ENCODE measurements at regions not wholly inside any gene's neighbourhood (a gene's known extent, or its start where the extent isn't known, plus 50 kb on each side); places are given as distances from the start of the nearest gene placed in this dataset.

DNA sequence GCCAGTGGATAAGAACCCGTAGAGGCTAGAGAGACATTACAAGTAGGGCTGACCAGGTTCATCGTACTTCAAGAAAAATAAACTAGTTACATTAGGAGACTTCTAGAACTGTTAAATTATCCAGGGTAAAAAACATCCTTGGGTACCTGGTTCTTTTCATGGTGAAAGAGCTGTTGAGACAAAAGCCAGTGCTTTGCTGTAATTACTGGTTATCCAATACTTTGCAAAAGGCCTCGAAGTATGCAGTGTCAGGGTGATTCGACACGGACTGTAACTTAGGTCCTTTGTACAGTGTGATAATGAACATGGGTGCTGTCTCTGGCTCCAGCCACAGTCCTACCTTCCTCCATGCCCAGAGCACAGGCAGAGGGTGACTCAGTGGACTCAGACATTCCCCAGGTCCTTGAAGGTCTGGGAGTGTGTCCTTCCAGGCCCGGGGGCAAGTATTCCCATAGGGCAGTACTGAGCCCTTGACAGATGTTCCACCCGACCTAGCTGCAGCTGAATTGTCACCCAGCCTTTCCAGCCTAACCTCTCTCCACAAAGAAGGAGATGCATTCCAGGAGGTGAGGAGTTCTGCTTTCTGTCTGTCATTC is 123.6 kb upstream of the TMEM72 start:
- no peak for DNase-seq

DNA sequence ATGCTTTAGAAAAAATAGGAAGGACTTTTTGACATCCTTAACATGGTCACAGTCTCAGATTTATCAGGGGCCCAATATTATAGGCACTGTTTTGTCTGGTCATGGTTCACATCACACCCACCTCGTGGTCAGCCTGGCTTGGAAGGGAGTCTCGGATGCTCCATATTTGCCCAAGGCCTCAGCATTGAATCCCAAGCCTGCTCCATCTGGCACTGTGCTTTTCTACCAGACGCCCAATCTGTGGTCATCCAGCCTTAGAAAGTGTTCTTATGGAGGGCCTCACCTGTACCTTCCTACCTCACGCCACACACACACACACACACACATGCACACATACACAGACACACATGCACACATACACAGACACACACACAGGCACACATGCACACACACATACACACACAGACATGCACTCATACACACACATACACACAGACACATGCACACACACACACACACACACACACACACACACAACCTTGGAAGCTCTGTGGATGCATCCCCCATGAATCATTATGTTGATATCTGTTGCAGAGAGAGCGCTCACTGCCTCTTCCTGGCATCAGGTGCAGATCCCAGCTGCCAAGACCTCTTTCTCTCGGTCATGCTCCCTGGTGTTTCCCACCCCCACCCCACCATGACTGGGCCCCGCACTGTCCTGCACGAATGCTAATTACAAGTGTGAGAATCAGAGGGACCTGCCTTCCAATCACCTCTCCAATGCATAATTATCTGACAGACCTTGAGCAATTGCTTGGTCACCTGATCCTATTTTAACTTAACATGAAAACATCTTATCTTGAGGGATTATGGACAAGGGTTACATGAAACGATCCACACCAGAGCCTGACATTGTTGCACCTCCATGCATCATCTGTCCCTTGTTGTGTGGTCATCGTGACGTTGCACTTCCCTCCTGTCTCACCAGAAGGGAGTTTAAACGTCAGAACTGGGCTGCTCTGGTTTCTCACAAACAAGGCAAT is 122.7 kb upstream of the TMEM72 start:
- DNase-seq = no peak

DNA sequence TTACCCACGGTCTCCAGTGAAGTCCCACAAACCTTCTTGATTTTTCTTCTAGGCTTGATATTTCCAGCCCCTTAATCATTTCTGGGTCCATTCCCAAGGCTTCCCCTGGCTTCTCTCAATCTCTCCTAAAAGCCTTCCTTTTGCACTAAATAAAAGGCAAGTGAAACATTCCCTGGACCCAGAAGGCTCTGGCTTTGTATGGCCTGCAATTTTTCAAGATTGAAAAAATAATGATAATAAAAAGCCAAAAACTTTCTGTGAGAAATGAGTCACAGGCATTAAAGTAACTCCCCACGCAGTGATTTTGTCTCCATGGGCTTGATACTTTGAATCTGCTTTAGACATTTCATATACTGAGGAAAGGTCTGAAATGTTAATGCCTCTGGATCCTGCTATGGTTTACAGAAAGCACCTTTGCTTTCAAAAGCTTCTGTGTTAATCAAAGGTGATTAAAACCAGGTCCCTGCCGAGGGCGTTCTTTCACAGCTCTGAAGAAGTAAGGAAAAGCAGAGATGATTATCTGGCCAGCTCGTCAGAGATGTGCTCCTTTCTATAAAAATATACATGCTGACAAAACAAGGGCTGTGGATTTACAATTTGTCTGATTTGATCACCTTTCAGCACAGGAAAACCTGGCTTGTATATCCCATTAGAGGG is 118.9 kb upstream of the TMEM72 start:
- no peak for DNase-seq

DNA sequence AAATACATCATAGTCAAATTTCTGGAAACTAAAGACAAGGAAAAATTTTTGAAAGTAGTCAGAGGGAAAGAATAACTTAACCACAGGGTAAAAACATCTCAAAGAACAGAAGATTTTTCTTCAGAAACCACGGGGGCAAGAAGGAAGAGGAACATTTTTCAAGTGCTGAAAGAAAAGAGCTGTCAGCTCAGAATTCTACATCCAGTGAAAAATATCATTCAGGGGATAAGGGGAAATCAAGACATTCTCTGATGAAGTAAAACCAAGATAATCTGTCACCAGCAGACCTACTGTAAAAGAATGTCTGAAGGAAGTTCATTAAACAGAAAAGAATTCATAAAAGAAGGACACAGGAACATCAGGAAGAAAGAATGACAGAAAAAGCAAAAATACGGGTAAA is 111.2 kb upstream of the TMEM72 start:
- no peak for DNase-seq

- peak; percentile 96 for DNase-seq
Measured at GRCh38 chr10:44801383-44802327, 109.5 kb upstream of the TMEM72 start.

DNA sequence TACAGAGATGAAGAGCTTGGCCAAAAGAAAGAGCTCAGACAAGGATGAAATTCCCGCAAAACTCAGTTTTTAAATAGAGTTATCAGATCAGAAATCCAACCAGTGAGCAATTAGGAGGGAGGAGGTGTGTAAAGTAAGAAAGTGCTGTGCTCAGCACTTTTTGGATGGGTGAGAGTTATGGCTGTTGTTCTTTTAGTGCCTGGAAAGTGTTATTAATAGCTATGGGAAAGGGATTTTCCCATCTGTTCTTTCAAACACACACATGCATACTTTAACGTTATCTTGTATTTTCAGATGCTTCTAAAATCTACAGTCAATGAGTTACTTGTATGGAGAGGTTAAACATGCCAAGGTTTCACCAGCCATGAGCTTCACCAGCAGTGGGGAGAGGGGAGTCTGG is 107.3 kb upstream of the TMEM72 start:
- no peak for DNase-seq

DNA sequence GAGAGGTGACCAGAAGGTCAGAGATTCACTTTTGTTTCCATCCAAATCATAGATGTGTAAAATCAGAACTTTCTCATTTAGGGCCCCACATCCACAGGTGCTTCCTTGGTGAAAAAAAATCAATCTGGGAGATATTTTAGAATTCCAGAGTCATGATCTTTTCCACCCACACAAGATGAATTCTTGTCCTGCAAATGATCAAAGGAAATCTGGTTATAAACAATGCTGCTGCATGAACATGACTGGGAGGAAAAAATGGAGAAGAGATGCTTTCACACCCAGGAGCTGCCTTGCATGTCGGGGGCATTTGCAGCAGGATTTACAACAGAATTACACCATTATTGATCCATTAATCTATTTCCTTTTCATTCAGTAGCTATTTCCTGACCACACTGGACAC is 106.5 kb upstream of the TMEM72 start:
- no peak for DNase-seq

DNA sequence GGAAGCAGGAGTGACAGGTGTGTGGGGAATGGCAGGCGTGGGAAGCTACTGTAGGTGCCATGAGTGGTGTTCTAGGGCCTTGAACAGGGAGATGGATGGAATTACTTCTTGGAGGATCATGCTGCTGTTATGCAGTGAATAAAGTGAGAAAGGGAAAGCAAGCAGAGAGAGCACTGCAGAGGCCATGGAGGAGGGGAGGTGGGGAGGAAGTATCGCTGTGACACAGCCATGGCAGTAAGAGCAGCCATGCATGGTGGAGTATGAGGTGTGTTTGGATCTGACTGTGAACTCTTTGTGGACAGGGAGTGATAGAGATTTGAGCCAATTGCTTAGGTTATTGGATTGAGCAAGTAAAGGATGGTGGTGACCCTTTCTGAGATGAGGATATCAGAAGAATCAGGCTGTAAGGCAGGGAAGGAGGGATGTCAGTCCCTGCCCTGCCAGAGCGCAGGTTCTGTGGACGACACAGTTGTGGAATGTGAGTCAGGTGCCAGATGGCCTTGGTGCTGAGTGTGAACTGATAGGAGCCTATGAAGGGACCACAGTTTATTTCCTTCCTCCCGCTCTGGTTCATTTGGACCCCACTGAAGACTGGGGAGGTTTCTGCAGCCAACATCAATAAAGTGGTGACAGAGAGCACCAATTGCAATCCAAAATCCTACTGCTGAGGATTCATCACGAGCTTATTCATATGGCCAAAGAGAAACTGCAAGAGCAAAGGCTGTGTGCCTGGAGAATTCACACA is 105.5 kb upstream of the TMEM72 start:
- no peak for DNase-seq

GRCh38 chr10:44806950-44807349 is 104.2 kb upstream of the TMEM72 start:
- DNase-seq = no peak

DNA sequence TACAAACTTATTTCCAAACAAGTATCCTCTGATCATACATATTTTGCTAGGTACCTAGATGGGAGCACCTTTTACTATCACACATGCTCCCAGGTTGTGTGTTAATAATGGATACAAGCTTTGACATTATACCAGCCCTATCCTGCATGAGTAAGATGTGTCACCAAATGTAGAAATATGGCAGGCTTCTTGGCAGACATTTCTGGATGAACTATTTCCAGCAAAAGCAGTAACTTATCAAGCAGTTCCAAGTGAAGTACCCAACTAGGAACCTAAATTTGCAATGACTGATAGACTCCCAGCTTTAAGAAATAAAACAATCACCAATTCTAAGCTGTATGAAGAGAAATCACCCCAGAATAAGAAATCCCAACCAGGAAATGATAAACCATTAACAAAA is 103.7 kb upstream of the TMEM72 start:
- no peak for DNase-seq

GRCh38 chr10:44809647-44810046 is 101.5 kb upstream of the TMEM72 start:
- no peak for DNase-seq

DNA sequence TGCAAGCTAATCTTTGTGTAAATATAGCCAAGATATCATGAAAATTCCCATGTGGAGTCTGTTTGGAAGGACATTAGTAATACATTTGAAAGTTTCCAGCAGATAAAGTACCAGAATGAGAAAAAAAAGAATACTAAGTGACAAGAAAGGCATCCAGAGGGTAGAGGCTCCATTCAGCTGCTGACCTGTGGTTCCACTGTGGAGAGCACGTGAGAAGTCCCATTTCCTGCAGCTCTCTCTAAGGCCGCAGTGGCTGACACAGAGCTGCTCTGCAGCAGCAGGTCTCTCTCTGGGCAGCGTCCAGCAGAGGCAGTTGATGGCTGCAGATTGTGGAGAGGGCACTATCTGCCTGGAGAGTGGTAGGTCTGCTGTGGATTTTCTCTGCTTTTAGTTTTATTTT is 100.1 kb upstream of the TMEM72 start:
- no peak for DNase-seq

GRCh38 chr10:44813201-44813600 is 97.9 kb upstream of the TMEM72 start:
- no peak for DNase-seq

GRCh38 chr10:44814929-44815328 is 96.2 kb upstream of the TMEM72 start:
- DNase-seq = no peak

- no peak for DNase-seq
Measured at GRCh38 chr10:44818041-44818649, 93.0 kb upstream of the TMEM72 start.

DNA sequence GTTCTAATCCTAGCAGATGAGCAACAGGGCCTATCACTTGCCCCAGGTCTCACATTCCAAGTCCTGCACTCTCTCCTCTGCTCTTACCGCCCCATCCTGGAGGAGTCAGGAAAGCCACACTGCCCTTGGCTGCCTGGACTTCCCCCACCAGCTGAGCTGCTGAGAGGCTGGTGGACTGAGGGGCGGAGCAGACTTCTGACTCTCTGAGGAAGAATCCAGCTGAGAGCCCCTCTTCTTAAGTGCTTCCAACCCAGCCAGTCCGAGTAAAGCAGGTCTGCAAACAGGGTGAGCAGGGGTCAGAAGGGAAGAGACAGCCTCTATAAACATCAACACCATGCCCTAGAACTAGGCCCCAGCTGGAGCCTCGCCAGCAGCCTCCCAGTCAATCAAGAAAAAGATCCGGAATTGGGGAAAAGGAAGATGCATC is 92.4 kb upstream of the TMEM72 start:
- DNase-seq = no peak

- DNase-seq = no peak
Measured at GRCh38 chr10:44820094-44820493, 91.0 kb upstream of the TMEM72 start.

GRCh38 chr10:44821290-44821689 is 89.8 kb upstream of the TMEM72 start:
- DNase-seq = no peak

- DNase-seq = no peak
Measured at GRCh38 chr10:44822349-44822748, 88.8 kb upstream of the TMEM72 start.

DNA sequence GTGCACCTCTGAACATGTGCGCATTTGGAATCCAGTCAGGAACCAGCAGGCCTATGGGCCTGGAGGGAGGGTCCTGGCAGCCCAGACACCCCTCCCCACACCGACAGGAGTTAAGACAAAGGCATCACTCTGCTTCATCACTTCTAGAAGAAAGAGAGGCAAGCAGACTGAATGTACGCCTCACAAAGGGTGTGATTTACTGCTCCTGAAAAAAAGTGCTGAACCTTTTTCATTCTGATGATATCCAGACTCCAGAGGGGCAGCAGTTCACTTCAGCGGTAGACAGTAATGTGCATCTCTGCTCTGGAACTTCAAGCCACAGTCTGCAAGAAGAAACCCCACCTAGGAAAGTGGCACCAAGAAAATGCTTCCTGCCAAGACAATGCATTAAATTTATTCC is 88.2 kb upstream of the TMEM72 start:
- DNase-seq = no peak

DNA sequence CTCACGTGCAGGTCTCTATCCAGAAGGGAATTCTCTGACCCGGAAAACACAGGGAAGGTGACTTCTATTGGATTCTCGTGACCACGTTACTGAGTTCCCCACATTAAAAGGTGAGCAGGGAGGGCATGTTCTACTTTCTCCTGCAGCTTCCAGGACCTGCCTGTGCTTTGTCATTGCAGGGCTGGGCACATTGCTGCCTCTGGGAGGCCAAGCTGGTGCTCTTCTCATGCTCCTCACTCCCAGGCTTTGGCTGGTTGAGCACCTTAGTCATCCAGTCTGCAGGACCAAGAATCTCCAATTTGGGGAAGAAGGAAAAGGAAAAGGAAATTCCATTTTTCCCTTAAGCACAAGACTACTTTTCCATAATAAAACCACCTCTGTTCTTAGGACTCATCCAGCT is 86.5 kb upstream of the TMEM72 start:
- no peak for DNase-seq

Measured in fibroblast of skin of right quadriceps (primary cell).